Panc1 (cell line): ENCODE measurements at regions not wholly inside any gene's neighbourhood (a gene's known extent, or its start where the extent isn't known, plus 50 kb on each side); places are given as distances from the start of the nearest gene placed in this dataset.

Source experiments
- ATAC-seq: fragments of 200-7000 bp; cut with Tn5 transposase; 2 replicates; pipeline ENCODE4 v1.9.1; 2020; ENCODE audit warnings: mild to moderate bottlenecking, moderate library complexity
- BruUV-seq: library from RNA; stranded (reverse); fragments of 400-500 nt; replicated peaks from 2 replicates; lab custom pipeline; 2021; lab: Mats Ljungman, UMichigan
- CTCF ChIA-PET: fragments of 300-600 bp; sonication (Branson Sonifier 250); formaldehyde crosslinking; loops from one replicate; lab custom pipeline; 2022; ENCODE audit warnings: antibody characterized with exemption; lab: Charles Lee
- POLR2A ChIA-PET: fragments of 300-600 bp; sonication (Branson Sonifier 250); formaldehyde crosslinking; loops from one replicate; lab custom pipeline; 2022; ENCODE audit warnings: antibody characterized with exemption; lab: Charles Lee
- DNase-seq: peaks from one replicate; pipeline ENCODE4 v3.0.0-alpha.2; 2010; ENCODE audit warnings: low read depth, low spot score
- H3K27ac ChIP-seq: 2 replicates; pipeline ENCODE4 v1.5.1; 2011; ENCODE audit warnings: mild to moderate bottlenecking, low read length, inconsistent platforms
- H3K27me3 ChIP-seq: fragments of 200-500 bp; sonication (Bioruptor generic); 2 replicates; pipeline ENCODE4 v1.6.0; 2014; ENCODE audit warnings: low read length, inconsistent platforms; ENCODE audit not compliant: control insufficient read depth, insufficient read depth
- H3K36me3 ChIP-seq: fragments of 200-500 bp; sonication (Bioruptor generic); 2 replicates; pipeline ENCODE4 v1.5.1; 2014; ENCODE audit warnings: inconsistent platforms, mild to moderate bottlenecking, low read length, moderate library complexity; ENCODE audit not compliant: control insufficient read depth, insufficient read depth
- H3K4me1 ChIP-seq: 2 replicates; pipeline ENCODE4 v1.5.1; 2011; ENCODE audit warnings: inconsistent platforms, mild to moderate bottlenecking, low read length, moderate library complexity; ENCODE audit not compliant: control insufficient read depth, insufficient read depth
- H3K4me3 ChIP-seq, 2 experiments: 2 replicates each; pipeline ENCODE4 v1.5.1; 2011 to 2012; ENCODE audit warnings: low read depth in 2 of 2, low read length in 2 of 2, mild to moderate bottlenecking in 2 of 2, inconsistent platforms in 1 of 2, moderate library complexity in 1 of 2
- H3K9me3 ChIP-seq: fragments of 200-500 bp; sonication (Bioruptor generic); 2 replicates; pipeline ENCODE4 v1.5.1; 2014; ENCODE audit warnings: low read depth, mild to moderate bottlenecking, inconsistent platforms, low read length, moderate library complexity; ENCODE audit not compliant: control insufficient read depth, insufficient read depth
- POLR2AphosphoS5 ChIP-seq: IDR thresholded peaks from 2 replicates; pipeline ENCODE4 v1.6.1; 2012; ENCODE audit warnings: mild to moderate bottlenecking, low read depth, low read length, moderate library complexity
- SIN3A ChIP-seq: IDR thresholded peaks from 2 replicates; pipeline ENCODE4 v1.6.1; 2012; ENCODE audit warnings: low read depth, mild to moderate bottlenecking, low read length, moderate library complexity, borderline replicate concordance; ENCODE audit not compliant: insufficient read depth
- TCF7L2 ChIP-seq: IDR thresholded peaks from 2 replicates; pipeline ENCODE4 v1.6.1; 2011; ENCODE audit warnings: mild to moderate bottlenecking, low read depth, low read length, inconsistent platforms
- in situ Hi-C: cut with HindIII; loops from 2 replicates; pipeline ENCODE4 v1.10.0; 2016; ENCODE audit warnings: low sequenced_read_pairs, low pct_unique_long_range_greater_than_20kb
- intact Hi-C: fragments of 100-400 bp; cut with micrococcal nuclease; formaldehyde crosslinking; loops from one replicate; pipeline ENCODE4 v1.10.0; 2022; ENCODE audit not compliant: unreplicated experiment
- TF ChIP-seq, protein P1 (sequence below): fragments of 450-650 bp; IDR thresholded peaks from 2 replicates; pipeline ENCODE4 v1.5.1; 2017; ENCODE audit warnings: mild to moderate bottlenecking
- TF ChIP-seq, protein P2 (sequence below), 2 experiments: IDR thresholded peaks; 2 replicates each; pipeline ENCODE4 v1.6.1; 2011 to 2012; ENCODE audit warnings: low read depth in 2 of 2, control low read depth in 1 of 2, low read length in 1 of 2, mild to moderate bottlenecking in 1 of 2, moderate library complexity in 1 of 2; ENCODE audit not compliant: insufficient read depth in 1 of 2

DNA sequence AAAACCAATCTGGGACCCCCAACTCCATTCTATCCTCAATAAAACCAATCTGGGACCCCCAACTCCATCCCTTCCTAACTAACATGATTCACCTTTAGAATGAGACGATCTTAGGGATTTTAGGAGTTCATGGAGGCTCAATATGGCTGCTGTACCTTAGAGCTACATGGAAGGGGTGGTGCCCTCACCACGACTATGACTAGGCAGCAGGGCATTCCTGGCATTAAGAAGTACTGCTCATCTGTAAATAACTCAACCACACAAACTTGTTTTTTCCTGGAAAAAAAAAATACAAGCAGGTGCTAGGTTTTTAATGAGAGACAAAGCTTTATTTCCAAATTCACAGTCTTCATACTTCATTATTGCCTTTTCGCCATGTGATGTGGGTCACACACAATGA is 346.5 kb upstream of the FAT1 start:
- POLR2A ChIA-PET = no interaction called here
- DNase-seq = no peak
- Histone ChIP-seq H3K4me3 (no peak overlapping the region), H3K27ac (no peak overlapping the region), H3K4me1 (no peaks in the 10 kb centered on the region), H3K9me3 (no peaks in the 10 kb centered on the region), H3K27me3 (no peaks in the 10 kb centered on the region), H3K36me3 (no peaks in the 10 kb centered on the region)
- CTCF ChIA-PET = no interaction called here
- in situ Hi-C loops (no loop called here), intact Hi-C loops (no loop called here)
- no peak for TF ChIP-seq POLR2AphosphoS5
- TF ChIP-seq, protein P1, sequence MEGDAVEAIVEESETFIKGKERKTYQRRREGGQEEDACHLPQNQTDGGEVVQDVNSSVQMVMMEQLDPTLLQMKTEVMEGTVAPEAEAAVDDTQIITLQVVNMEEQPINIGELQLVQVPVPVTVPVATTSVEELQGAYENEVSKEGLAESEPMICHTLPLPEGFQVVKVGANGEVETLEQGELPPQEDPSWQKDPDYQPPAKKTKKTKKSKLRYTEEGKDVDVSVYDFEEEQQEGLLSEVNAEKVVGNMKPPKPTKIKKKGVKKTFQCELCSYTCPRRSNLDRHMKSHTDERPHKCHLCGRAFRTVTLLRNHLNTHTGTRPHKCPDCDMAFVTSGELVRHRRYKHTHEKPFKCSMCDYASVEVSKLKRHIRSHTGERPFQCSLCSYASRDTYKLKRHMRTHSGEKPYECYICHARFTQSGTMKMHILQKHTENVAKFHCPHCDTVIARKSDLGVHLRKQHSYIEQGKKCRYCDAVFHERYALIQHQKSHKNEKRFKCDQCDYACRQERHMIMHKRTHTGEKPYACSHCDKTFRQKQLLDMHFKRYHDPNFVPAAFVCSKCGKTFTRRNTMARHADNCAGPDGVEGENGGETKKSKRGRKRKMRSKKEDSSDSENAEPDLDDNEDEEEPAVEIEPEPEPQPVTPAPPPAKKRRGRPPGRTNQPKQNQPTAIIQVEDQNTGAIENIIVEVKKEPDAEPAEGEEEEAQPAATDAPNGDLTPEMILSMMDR = no peak
- TF ChIP-seq SIN3A = no peak
- TF ChIP-seq TCF7L2 = no peak
- TF ChIP-seq, protein P2, sequence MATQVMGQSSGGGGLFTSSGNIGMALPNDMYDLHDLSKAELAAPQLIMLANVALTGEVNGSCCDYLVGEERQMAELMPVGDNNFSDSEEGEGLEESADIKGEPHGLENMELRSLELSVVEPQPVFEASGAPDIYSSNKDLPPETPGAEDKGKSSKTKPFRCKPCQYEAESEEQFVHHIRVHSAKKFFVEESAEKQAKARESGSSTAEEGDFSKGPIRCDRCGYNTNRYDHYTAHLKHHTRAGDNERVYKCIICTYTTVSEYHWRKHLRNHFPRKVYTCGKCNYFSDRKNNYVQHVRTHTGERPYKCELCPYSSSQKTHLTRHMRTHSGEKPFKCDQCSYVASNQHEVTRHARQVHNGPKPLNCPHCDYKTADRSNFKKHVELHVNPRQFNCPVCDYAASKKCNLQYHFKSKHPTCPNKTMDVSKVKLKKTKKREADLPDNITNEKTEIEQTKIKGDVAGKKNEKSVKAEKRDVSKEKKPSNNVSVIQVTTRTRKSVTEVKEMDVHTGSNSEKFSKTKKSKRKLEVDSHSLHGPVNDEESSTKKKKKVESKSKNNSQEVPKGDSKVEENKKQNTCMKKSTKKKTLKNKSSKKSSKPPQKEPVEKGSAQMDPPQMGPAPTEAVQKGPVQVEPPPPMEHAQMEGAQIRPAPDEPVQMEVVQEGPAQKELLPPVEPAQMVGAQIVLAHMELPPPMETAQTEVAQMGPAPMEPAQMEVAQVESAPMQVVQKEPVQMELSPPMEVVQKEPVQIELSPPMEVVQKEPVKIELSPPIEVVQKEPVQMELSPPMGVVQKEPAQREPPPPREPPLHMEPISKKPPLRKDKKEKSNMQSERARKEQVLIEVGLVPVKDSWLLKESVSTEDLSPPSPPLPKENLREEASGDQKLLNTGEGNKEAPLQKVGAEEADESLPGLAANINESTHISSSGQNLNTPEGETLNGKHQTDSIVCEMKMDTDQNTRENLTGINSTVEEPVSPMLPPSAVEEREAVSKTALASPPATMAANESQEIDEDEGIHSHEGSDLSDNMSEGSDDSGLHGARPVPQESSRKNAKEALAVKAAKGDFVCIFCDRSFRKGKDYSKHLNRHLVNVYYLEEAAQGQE (IDR thresholded peaks at IDR 0.05; ENCODE audit: insufficient read depth in 1 of 2, low read depth in 2 of 2, low read length in 1 of 2) = no peak
- no peak for ATAC-seq
- no TSS peak for BruUV-seq

DNA sequence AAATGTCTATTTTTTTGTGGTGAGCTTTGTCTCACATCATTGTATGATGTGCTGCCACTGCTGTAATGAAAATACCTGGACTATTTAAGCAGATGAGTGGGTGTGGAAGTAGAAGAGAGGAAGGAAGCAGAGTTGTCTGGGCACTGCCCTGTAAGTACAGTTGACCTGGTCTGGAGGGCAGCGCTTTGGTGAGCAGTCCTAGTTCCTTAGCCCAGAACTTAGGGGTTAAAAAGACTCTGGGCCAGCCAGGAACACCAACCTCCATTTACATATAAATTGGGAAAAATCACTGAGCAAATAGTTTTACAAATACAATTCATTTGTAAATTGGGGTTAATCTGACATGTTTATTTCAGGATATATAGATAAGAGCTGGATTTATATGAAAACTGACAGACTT is 347.1 kb upstream of the FAT1 start:
- ChIA-PET CTCF (no interaction called here), POLR2A (no interaction called here)
- Histone ChIP-seq H3K4me3 (no peak overlapping the region), H3K27me3 (no peaks in the 10 kb centered on the region), H3K36me3 (no peaks in the 10 kb centered on the region), H3K4me1 (no peaks in the 10 kb centered on the region), H3K9me3 (no peaks in the 10 kb centered on the region), H3K27ac (no peak overlapping the region)
- in situ Hi-C loops (no loop called here), intact Hi-C loops (no loop called here)
- DNase-seq = no peak
- TF ChIP-seq TCF7L2 (no peak), SIN3A (no peak), POLR2AphosphoS5 (no peak)
- TF ChIP-seq, protein P2 (IDR thresholded peaks at IDR 0.05; ENCODE audit: insufficient read depth in 1 of 2, low read depth in 2 of 2, low read length in 1 of 2) = no peak
- TF ChIP-seq, protein P1 = no peak
- no peak for ATAC-seq
- BruUV-seq = no TSS peak
